Neural cell (in vitro differentiated cells): ENCODE measurements at regions not wholly inside any gene's neighbourhood (a gene's known extent, or its start where the extent isn't known, plus 50 kb on each side); places are given as distances from the start of the nearest gene placed in this dataset.

Source experiments
- H2AFZ ChIP-seq: fragments of 200-600, 300-800 bp; sonication (generic), shearing (Covaris generic); 2 replicates; pipeline ENCODE4 v1.6.0; 2014; ENCODE audit warnings: low read depth, mild to moderate bottlenecking, antibody characterized with exemption, low read length, moderate library complexity
- H3F3A ChIP-seq: fragments of 200-600 bp; shearing (Covaris generic); 2 replicates; pipeline ENCODE4 v1.6.1; 2016; ENCODE audit warnings: mild to moderate bottlenecking, moderate library complexity, mixed read lengths, antibody characterized with exemption, low read length; ENCODE audit not compliant: insufficient read depth, poor library complexity, severe bottlenecking
- H3K27ac ChIP-seq: fragments of 200-600, 300-800 bp; sonication (generic), shearing (Covaris generic); 2 replicates; pipeline ENCODE4 v1.5.1; 2014; ENCODE audit warnings: mild to moderate bottlenecking, low read length, moderate library complexity
- H3K27me3 ChIP-seq: fragments of 300-800, 200-600 bp; sonication (generic), shearing (Covaris generic); 2 replicates; pipeline ENCODE4 v1.6.0; 2014; ENCODE audit warnings: mild to moderate bottlenecking, low read depth, low read length, moderate library complexity; ENCODE audit not compliant: insufficient read depth
- H3K36me3 ChIP-seq: fragments of 300-800, 200-600 bp; sonication (generic), shearing (Covaris generic); 2 replicates; pipeline ENCODE4 v1.5.1; 2014; ENCODE audit warnings: mild to moderate bottlenecking, antibody characterized with exemption, low read length, moderate library complexity; ENCODE audit not compliant: insufficient read depth
- H3K4me2 ChIP-seq: fragments of 300-800, 200-600 bp; sonication (generic), shearing (Covaris generic); 2 replicates; pipeline ENCODE4 v1.6.0; 2014; ENCODE audit warnings: mild to moderate bottlenecking, low read length
- H3K4me3 ChIP-seq: fragments of 300-800, 200-600 bp; sonication (generic), shearing (Covaris generic); 2 replicates; pipeline ENCODE4 v1.5.1; 2014; ENCODE audit warnings: mild to moderate bottlenecking, low read length, moderate library complexity
- H3K79me2 ChIP-seq: fragments of 200-600 bp; shearing (Covaris generic); replicated peaks from 2 replicates; pipeline ENCODE4 v1.6.0; 2014; ENCODE audit warnings: mild to moderate bottlenecking, low read length, moderate library complexity; ENCODE audit not compliant: insufficient read depth
- H3K9ac ChIP-seq: fragments of 300-800, 200-600 bp; sonication (generic), shearing (Covaris generic); 2 replicates; pipeline ENCODE4 v1.6.1; 2016; ENCODE audit warnings: mild to moderate bottlenecking, low read length, mixed read lengths
- H3K9me2 ChIP-seq: fragments of 200-600 bp; shearing (Covaris generic); 2 replicates; pipeline ENCODE4 v1.6.1; 2016; ENCODE audit warnings: mild to moderate bottlenecking, low read length, mixed read lengths; ENCODE audit not compliant: insufficient read depth
- H3K9me3 ChIP-seq: fragments of 200-600, 300-800 bp; sonication (generic), shearing (Covaris generic); 2 replicates; pipeline ENCODE4 v1.6.1; 2016; ENCODE audit warnings: mild to moderate bottlenecking, mixed run types, low read length, moderate library complexity, mixed read lengths
- H4K20me1 ChIP-seq: fragments of 200-600 bp; shearing (Covaris generic); 2 replicates; pipeline ENCODE4 v1.6.1; 2016; ENCODE audit warnings: mild to moderate bottlenecking, mixed run types; ENCODE audit not compliant: insufficient read depth
- CTCF ChIP-seq: fragments of 450-650 bp; IDR thresholded peaks from 2 replicates; pipeline ENCODE4 v1.5.1; 2014; ENCODE audit warnings: antibody characterized with exemption, mild to moderate bottlenecking, moderate library complexity; ENCODE audit not compliant: poor library complexity, severe bottlenecking
- EP300 ChIP-seq: fragments of 450-650 bp; conservative IDR thresholded peaks from 2 replicates; pipeline ENCODE4 v1.6.1; 2014; ENCODE audit warnings: antibody characterized with exemption, mild to moderate bottlenecking, moderate library complexity; ENCODE audit not compliant: poor library complexity, severe bottlenecking
- EZH2 ChIP-seq: fragments of 200-600, 300-800 bp; shearing (Covaris generic), sonication (generic); IDR thresholded peaks from 2 replicates; pipeline ENCODE4 v1.6.1; 2014; ENCODE audit warnings: antibody characterized with exemption, low read length, borderline replicate concordance, mild to moderate bottlenecking; ENCODE audit not compliant: insufficient read depth, poor library complexity, severe bottlenecking
- MXI1 ChIP-seq: fragments of 450-650 bp; conservative IDR thresholded peaks from 2 replicates; pipeline ENCODE4 v1.6.1; 2014; ENCODE audit warnings: antibody characterized with exemption, mild to moderate bottlenecking; ENCODE audit not compliant: poor library complexity, severe bottlenecking
- POLR2AphosphoS5 ChIP-seq: IDR thresholded peaks from 2 replicates; pipeline ENCODE4 v1.6.1; 2012
- RAD21 ChIP-seq: fragments of 450-650 bp; conservative IDR thresholded peaks from 2 replicates; pipeline ENCODE4 v1.6.1; 2014; ENCODE audit warnings: antibody characterized with exemption, mild to moderate bottlenecking, moderate library complexity
- SMC3 ChIP-seq: fragments of 450-650 bp; conservative IDR thresholded peaks from 2 replicates; pipeline ENCODE4 v1.6.1; 2014; ENCODE audit warnings: antibody characterized with exemption, mild to moderate bottlenecking, moderate library complexity; ENCODE audit not compliant: poor library complexity
- TAF1 ChIP-seq: IDR thresholded peaks from 2 replicates; pipeline ENCODE4 v1.6.1; 2012; ENCODE audit warnings: low read depth
- TF ChIP-seq, protein P1 (sequence below): IDR thresholded peaks from 2 replicates; pipeline ENCODE4 v1.6.1; 2012; ENCODE audit warnings: borderline replicate concordance

DNA sequence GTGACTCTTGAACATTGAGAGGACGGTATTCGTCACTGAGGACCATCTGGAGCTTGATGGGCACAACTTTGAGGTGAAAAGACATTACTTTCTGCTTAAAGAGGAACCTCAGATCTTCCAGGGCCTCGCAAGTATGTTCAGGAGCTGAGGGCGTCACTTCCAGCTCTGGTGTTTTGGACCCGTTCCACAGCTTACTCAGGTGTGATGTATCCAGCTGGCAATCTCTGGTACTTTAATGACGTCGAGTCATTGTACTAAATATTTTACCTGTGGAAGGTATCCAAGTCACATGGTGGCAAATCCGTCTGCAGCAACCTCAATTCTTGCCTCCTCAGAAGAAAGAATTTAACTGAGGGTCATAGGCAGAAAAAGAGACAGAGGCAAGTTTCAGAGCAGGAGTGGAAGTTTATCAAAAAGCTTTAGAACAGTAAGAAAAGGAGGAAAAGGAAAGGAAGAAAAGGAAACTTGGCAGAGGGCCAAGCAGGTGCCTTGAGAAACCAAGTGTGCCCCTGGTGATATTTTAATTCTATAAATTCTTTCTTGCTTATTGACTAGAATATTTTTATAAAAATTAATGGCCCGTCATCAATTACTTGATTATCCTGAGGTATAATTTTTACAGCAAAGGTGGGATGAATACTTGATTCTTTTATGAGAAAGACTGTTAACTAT, 250.6 kb downstream of the AEBP2 start:
- H3K79me2 ChIP-seq = no peaks in the 10 kb centered on the region
- H3K4me2 ChIP-seq = no peak overlapping the region
- H3K9me2 ChIP-seq = no peaks in the 10 kb centered on the region
- H3K36me3 ChIP-seq = no peaks in the 10 kb centered on the region
- no peaks in the 10 kb centered on the region for H3K9me3 ChIP-seq
- no peaks in the 10 kb centered on the region for H4K20me1 ChIP-seq
- H3K27me3 ChIP-seq = no peaks in the 10 kb centered on the region
- no peak overlapping the region for H3K27ac ChIP-seq
- no peaks in the 10 kb centered on the region for H3F3A ChIP-seq
- TF ChIP-seq TAF1 = no peak
- TF ChIP-seq MXI1 = no peak
- TF ChIP-seq EZH2 = no peak
- no peak for TF ChIP-seq POLR2AphosphoS5
- no peak for TF ChIP-seq CTCF
- TF ChIP-seq RAD21 = no peak
- TF ChIP-seq SMC3 = no peak
- TF ChIP-seq EP300 = no peak
- TF ChIP-seq, protein P1, sequence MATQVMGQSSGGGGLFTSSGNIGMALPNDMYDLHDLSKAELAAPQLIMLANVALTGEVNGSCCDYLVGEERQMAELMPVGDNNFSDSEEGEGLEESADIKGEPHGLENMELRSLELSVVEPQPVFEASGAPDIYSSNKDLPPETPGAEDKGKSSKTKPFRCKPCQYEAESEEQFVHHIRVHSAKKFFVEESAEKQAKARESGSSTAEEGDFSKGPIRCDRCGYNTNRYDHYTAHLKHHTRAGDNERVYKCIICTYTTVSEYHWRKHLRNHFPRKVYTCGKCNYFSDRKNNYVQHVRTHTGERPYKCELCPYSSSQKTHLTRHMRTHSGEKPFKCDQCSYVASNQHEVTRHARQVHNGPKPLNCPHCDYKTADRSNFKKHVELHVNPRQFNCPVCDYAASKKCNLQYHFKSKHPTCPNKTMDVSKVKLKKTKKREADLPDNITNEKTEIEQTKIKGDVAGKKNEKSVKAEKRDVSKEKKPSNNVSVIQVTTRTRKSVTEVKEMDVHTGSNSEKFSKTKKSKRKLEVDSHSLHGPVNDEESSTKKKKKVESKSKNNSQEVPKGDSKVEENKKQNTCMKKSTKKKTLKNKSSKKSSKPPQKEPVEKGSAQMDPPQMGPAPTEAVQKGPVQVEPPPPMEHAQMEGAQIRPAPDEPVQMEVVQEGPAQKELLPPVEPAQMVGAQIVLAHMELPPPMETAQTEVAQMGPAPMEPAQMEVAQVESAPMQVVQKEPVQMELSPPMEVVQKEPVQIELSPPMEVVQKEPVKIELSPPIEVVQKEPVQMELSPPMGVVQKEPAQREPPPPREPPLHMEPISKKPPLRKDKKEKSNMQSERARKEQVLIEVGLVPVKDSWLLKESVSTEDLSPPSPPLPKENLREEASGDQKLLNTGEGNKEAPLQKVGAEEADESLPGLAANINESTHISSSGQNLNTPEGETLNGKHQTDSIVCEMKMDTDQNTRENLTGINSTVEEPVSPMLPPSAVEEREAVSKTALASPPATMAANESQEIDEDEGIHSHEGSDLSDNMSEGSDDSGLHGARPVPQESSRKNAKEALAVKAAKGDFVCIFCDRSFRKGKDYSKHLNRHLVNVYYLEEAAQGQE = no peak
- H3K4me3 ChIP-seq = no peak overlapping the region
- no peak overlapping the region for H2AFZ ChIP-seq
- no peak overlapping the region for H3K9ac ChIP-seq

DNA sequence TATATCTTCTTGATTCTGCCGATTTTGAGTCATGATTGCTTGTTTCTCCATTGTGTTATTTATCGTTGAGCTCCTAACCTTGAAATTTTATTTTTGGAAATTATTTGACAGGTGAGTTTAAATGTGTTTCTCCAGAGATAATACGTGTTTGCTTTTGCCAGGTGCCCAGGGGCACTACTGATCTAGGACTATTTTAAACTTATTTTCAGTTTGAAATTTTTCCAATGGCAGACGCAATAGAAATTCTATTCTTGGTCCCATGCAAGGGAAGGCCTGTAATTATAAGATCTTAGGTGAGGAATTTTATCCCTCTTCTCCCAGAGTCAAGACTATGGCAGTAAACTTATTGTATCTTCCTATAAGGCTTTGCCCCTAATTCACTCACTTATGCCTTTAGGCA, 252.8 kb downstream of the AEBP2 start:
- TF ChIP-seq EZH2 (no peak), POLR2AphosphoS5 (no peak), CTCF (no peak)
- TF ChIP-seq, protein P1 = no peak
- Histone ChIP-seq H3K9ac (no peak overlapping the region), H3K9me3 (no peaks in the 10 kb centered on the region), H3K36me3 (no peaks in the 10 kb centered on the region), H3K79me2 (no peaks in the 10 kb centered on the region), H2AFZ (no peak overlapping the region), H3K4me3 (no peak overlapping the region), H3F3A (no peaks in the 10 kb centered on the region), H3K4me2 (no peak overlapping the region), H4K20me1 (no peaks in the 10 kb centered on the region), H3K27ac (no peak overlapping the region), H3K9me2 (no peaks in the 10 kb centered on the region), H3K27me3 (no peaks in the 10 kb centered on the region)
